K562 (cell line): ENCODE measurements at regions not wholly inside any gene's neighbourhood (a gene's known extent, or its start where the extent isn't known, plus 50 kb on each side); places are given as distances from the start of the nearest gene placed in this dataset.

ENCODE experiments used
- ATAC-seq: fragments of 200-7000 bp; cut with Tn5 transposase; 3 replicates; pipeline ENCODE4 v1.9.1; 2020; ENCODE audit warnings: moderate library complexity
- BruUV-seq: library from RNA; stranded (reverse); fragments of 400-500 nt; replicated peaks from 2 replicates; lab custom pipeline; 2021; lab: Mats Ljungman, UMichigan
- CTCF ChIA-PET: fragments of 300-600 bp; formaldehyde crosslinking; extraction: SDS; loops from one replicate; lab custom pipeline; 2021; ENCODE audit warnings: low intra/inter-chr PET ratio; lab: Yijun Ruan, JAX
- POLR2A ChIA-PET: fragments of 300-600, 350-650 bp; sonication (Branson Sonifier 250); formaldehyde crosslinking; extraction: SDS; loops from one replicate; lab custom pipeline; 2021; ENCODE audit warnings: antibody characterized with exemption, inconsistent platforms; lab: Yijun Ruan, JAX
- DNase-seq, 4 experiments: peaks; one replicate each; pipeline versions ENCODE4 v3.0.0 to v3.0.0-alpha.2; 2011 to 2018; ENCODE audit warnings: low spot score in 3 of 4, mixed read lengths in 3 of 4; ENCODE audit errors: extremely low read depth in 1 of 4
- FAIRE-seq: peaks from 2 replicates; lab custom pipeline; 2011; peaks lifted over from hg19 to GRCh38; lab: Jason Lieb, UNC
- H2AFZ ChIP-seq: 2 replicates; pipeline ENCODE4 v1.6.0; 2011; ENCODE audit warnings: low read depth, low read length, control low read depth, inconsistent platforms
- H3K27ac ChIP-seq: fragments of 200-600 bp; 3 replicates; pipeline ENCODE4 v1.8.0; 2011; ENCODE audit warnings: low read depth, mild to moderate bottlenecking, control low read depth, inconsistent platforms, low read length, moderate library complexity, mixed read lengths; ENCODE audit errors: extremely low read depth
- H3K27me3 ChIP-seq, 2 experiments: fragments of 300-600 bp in 1 of 2; 2 replicates in 1 of 2; 3 replicates in 1 of 2; pipeline versions ENCODE4 v1.6.0 to v1.8.0; 2011; ENCODE audit warnings: inconsistent platforms in 2 of 2, low read length in 2 of 2, mild to moderate bottlenecking in 1 of 2, mixed read lengths in 1 of 2, moderate library complexity in 1 of 2; ENCODE audit not compliant: control insufficient read depth in 2 of 2, insufficient read depth in 2 of 2
- H3K36me3 ChIP-seq: fragments of 300-600 bp; 3 replicates; pipeline ENCODE4 v1.8.0; 2011; ENCODE audit warnings: mild to moderate bottlenecking, low read length, inconsistent platforms; ENCODE audit not compliant: control insufficient read depth, insufficient read depth
- H3K4me1 ChIP-seq, 2 experiments: fragments of 200-600 bp in 1 of 2; replicated peaks in 1 of 2; 2 replicates in 1 of 2; 3 replicates in 1 of 2; pipeline versions ENCODE4 v1.5.1 to v1.8.0; 2011; ENCODE audit warnings: inconsistent platforms in 2 of 2, low read length in 2 of 2, mild to moderate bottlenecking in 1 of 2, mixed read lengths in 1 of 2, moderate library complexity in 1 of 2; ENCODE audit not compliant: control insufficient read depth in 2 of 2, insufficient read depth in 2 of 2
- H3K4me2 ChIP-seq: 2 replicates; pipeline ENCODE4 v1.6.1; 2011; ENCODE audit warnings: low read length, control low read depth, inconsistent platforms, mixed read lengths; ENCODE audit not compliant: insufficient read depth
- H3K4me3 ChIP-seq: fragments of 200-600 bp; sonication (generic), shearing (Covaris generic); 2 replicates; pipeline ENCODE4 v1.5.1; 2016; ENCODE audit warnings: control low read depth, inconsistent platforms
- H3K79me2 ChIP-seq: fragments of 200-600 bp; 3 replicates; pipeline ENCODE4 v1.8.0; 2011; ENCODE audit warnings: low read length, inconsistent platforms; ENCODE audit not compliant: control insufficient read depth, insufficient read depth
- H3K9ac ChIP-seq, 2 experiments: 2 replicates each; pipeline versions ENCODE4 v1.6.0 to v1.6.1; 2011; ENCODE audit warnings: low read depth in 2 of 2, low read length in 2 of 2, control low read depth in 1 of 2, inconsistent platforms in 1 of 2, mild to moderate bottlenecking in 1 of 2, mixed read lengths in 1 of 2; ENCODE audit not compliant: insufficient read depth in 1 of 2
- H3K9me1 ChIP-seq: one replicate; pipeline ENCODE4 v1.6.0; 2011; ENCODE audit warnings: inconsistent platforms, mild to moderate bottlenecking, low read length, moderate library complexity; ENCODE audit not compliant: control insufficient read depth, insufficient read depth
- H3K9me3 ChIP-seq: replicated peaks from 2 replicates; pipeline ENCODE4 v1.5.1; 2011; ENCODE audit warnings: low read depth, low read length, inconsistent platforms; ENCODE audit not compliant: control insufficient read depth, insufficient read depth
- H4K20me1 ChIP-seq: replicated peaks from 2 replicates; pipeline ENCODE4 v1.6.1; 2011; ENCODE audit warnings: low read length, inconsistent platforms, mixed read lengths; ENCODE audit not compliant: control insufficient read depth, insufficient read depth
- BDP1 ChIP-seq: IDR thresholded peaks from 3 replicates; pipeline ENCODE4 v1.6.1; 2011; ENCODE audit not compliant: insufficient read length, insufficient read depth
- CHD4 ChIP-seq: fragments of 200-600 bp; sonication (generic); IDR thresholded peaks from 3 replicates; pipeline ENCODE4 v1.6.1; 2012; ENCODE audit warnings: low read depth, mild to moderate bottlenecking, mixed read lengths, low read length, inconsistent platforms; ENCODE audit not compliant: insufficient read depth, insufficient replicate concordance, poor library complexity, severe bottlenecking
- ELF1 ChIP-seq: fragments of 200-800 bp; sonication (Bioruptor generic); IDR thresholded peaks from 2 replicates; pipeline ENCODE4 v1.6.1; 2016; ENCODE audit warnings: missing genetic modification characterization, missing compliant biosample characterization
- FOXP1 ChIP-seq: sonication (generic); formaldehyde crosslinking; IDR thresholded peaks from 2 replicates; pipeline ENCODE4 v1.8.0; 2022; ENCODE audit warnings: mild to moderate bottlenecking, missing genetic modification reagents
- KLF6 ChIP-seq: fragments of 250-450 bp; sonication (Bioruptor Pico); IDR thresholded peaks from 2 replicates; pipeline ENCODE4 v1.4.0; 2020; ENCODE audit warnings: mild to moderate bottlenecking, moderate library complexity, borderline replicate concordance
- MCM7 ChIP-seq, 2 experiments: fragments of 450-650 bp; IDR thresholded peaks; 2 replicates each; pipeline ENCODE4 v1.6.1; 2016 to 2018
- NR2C2 ChIP-seq, 2 experiments: fragments of 200-800 bp in 1 of 2; sonication (Bioruptor generic) in 1 of 2; sonication (generic) in 1 of 2; formaldehyde crosslinking in 1 of 2; IDR thresholded peaks; 2 replicates each; pipeline versions ENCODE4 v1.6.1 to v1.8.0; 2016 to 2022; ENCODE audit warnings: mild to moderate bottlenecking in 1 of 2, missing compliant biosample characterization in 1 of 2, missing genetic modification characterization in 1 of 2, missing genetic modification reagents in 1 of 2
- SIRT6 ChIP-seq: IDR thresholded peaks from one replicate; pipeline ENCODE4 v1.6.1; 2012; ENCODE audit warnings: low read depth, mild to moderate bottlenecking, control low read depth, inconsistent platforms, low read length, moderate library complexity
- THAP12 ChIP-seq: fragments of 250-450 bp; sonication (Bioruptor Pico); IDR thresholded peaks from 2 replicates; pipeline ENCODE4 v1.9.0; 2021; ENCODE audit warnings: mild to moderate bottlenecking, inconsistent platforms
- ZBTB8A ChIP-seq: fragments of 450-650 bp; IDR thresholded peaks from 2 replicates; pipeline ENCODE4 v1.6.1; 2018; ENCODE audit warnings: mild to moderate bottlenecking, moderate library complexity; ENCODE audit not compliant: partially characterized antibody
- ZKSCAN1 ChIP-seq: fragments of 150-350 bp; IDR thresholded peaks from 2 replicates; pipeline ENCODE4 v1.6.1; 2016; ENCODE audit warnings: low read depth, low read length
- ZNF79 ChIP-seq: fragments of 250-450 bp; sonication (Bioruptor Pico); IDR thresholded peaks from 2 replicates; pipeline ENCODE4 v1.4.0; 2020; ENCODE audit warnings: low read depth, mild to moderate bottlenecking, moderate library complexity
- WGBS: fragments of 100-300 bp; shearing (Covaris generic); methylation state at CpG from one replicate; pipeline ENCODE4 v1.1.6; 2016; ENCODE audit warnings: low coverage, mixed read lengths; ENCODE audit not compliant: insufficient coverage; ENCODE audit errors: missing lambda C conversion rate; 5-methylcytosine and 5-hydroxymethylcytosine counted together
- in situ Hi-C: fragments of 300-500 bp; cut with MboI; formaldehyde crosslinking; loops from 4 replicates; pipeline ENCODE4 v1.15.0; 2018; ENCODE audit warnings: inconsistent platforms, mixed read lengths
- intact Hi-C: fragments of 100-400 bp; cut with micrococcal nuclease; formaldehyde crosslinking; loops from 2 replicates; pipeline ENCODE4 v1.14.2; 2022
- TF ChIP-seq, protein P1 (sequence below): IDR thresholded peaks from 2 replicates; pipeline ENCODE4 v1.6.1; 2012; ENCODE audit warnings: low read depth, low read length, improper control_type of control experiment, borderline replicate concordance

- CTCF ChIA-PET = no interaction called here
- FAIRE-seq = no peak
These were observed 278.3 kb downstream of the HGF start for GRCh38 chr7:81491573-81491972.

More at GRCh38 chr7:81491573-81491972, 278.3 kb downstream of the HGF start:
- DNase-seq = no peak
- intact Hi-C loops (no loop called here), in situ Hi-C loops (loop anchor here (25.0 kb wide), 2 partner anchors 1071 to 1246 kb away; no protein-coding TSS in a partner anchor)
- BruUV-seq = no TSS peak
- no peaks in the 10 kb centered on the region for H3K79me2 ChIP-seq
- POLR2A ChIA-PET = interaction anchor here (0.5 kb wide), 1 partner anchor 953 kb away, joined by 3 read pairs; no protein-coding TSS in a partner anchor
- ATAC-seq = no peak
- no peak overlapping the region for H3K4me3 ChIP-seq
- no peaks in the 10 kb centered on the region for H3K36me3 ChIP-seq
- H3K4me2 ChIP-seq = no peak overlapping the region
- H3K4me1 ChIP-seq = no peaks in the 10 kb centered on the region
- WGBS = 2% methylated on average over 3 of the region's 3 CpGs
- H3K27ac ChIP-seq = no peak overlapping the region
- no peak overlapping the region for H3K9ac ChIP-seq
- H3K9me3 ChIP-seq = no peaks in the 10 kb centered on the region
- no peaks in the 10 kb centered on the region for H3K9me1 ChIP-seq
- H2AFZ ChIP-seq = no peak overlapping the region
- no peaks in the 10 kb centered on the region for H3K27me3 ChIP-seq
- H4K20me1 ChIP-seq = no peaks in the 10 kb centered on the region
- TF ChIP-seq CHD4 (no peak), ELF1 (tag) (no peak), BDP1 (no peak), ZKSCAN1 (no peak), FOXP1 (CRISPR knock-in tag) (no peak), ZNF79 (no peak), KLF6 (CRISPR knock-in tag) (no peak), MCM7 (IDR thresholded peaks at IDR 0.05) (no peak), SIRT6 (no peak), NR2C2 (CRISPR knock-in tag; IDR thresholded peaks at IDR 0.05) (no peak), NR2C2 (tag; IDR thresholded peaks at IDR 0.05) (no peak), THAP12 (CRISPR knock-in tag) (no peak), ZBTB8A (no peak)
- TF ChIP-seq, protein P1, sequence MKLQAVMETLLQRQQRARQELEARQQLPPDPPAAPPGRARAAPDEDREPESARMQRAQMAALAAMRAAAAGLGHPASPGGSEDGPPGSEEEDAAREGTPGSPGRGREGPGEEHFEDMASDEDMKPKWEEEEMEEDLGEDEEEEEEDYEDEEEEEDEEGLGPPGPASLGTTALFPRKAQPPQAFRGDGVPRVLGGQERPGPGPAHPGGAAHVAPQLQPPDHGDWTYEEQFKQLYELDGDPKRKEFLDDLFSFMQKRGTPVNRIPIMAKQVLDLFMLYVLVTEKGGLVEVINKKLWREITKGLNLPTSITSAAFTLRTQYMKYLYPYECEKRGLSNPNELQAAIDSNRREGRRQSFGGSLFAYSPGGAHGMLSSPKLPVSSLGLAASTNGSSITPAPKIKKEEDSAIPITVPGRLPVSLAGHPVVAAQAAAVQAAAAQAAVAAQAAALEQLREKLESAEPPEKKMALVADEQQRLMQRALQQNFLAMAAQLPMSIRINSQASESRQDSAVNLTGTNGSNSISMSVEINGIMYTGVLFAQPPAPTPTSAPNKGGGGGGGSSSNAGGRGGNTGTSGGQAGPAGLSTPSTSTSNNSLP = no peak
